Endothelial cell of umbilical vein (primary cell): ENCODE measurements at regions not wholly inside any gene's neighbourhood (a gene's known extent, or its start where the extent isn't known, plus 50 kb on each side); places are given as distances from the start of the nearest gene placed in this dataset.

Experiments
- BruUV-seq: library from RNA; stranded (reverse); fragments of 400-500 nt; replicated peaks from 2 replicates; lab custom pipeline; 2021; lab: Mats Ljungman, UMichigan
- CTCF ChIA-PET: fragments of 300-600, 350-600 bp; sonication (Branson Sonifier 250); formaldehyde crosslinking; loops from one replicate; lab custom pipeline; 2021; ENCODE audit warnings: antibody characterized with exemption, inconsistent platforms; lab: Charles Lee
- POLR2A ChIA-PET: fragments of 300-600, 350-600 bp; sonication (Branson Sonifier 250); formaldehyde crosslinking; loops from one replicate; lab custom pipeline; 2021; ENCODE audit warnings: antibody characterized with exemption, inconsistent platforms; lab: Charles Lee
- DNase-seq: peaks from one replicate; pipeline ENCODE4 v3.0.0-alpha.2; 2011; ENCODE audit warnings: low read depth, low spot score
- FAIRE-seq: peaks from 2 replicates; lab custom pipeline; 2011; peaks lifted over from hg19 to GRCh38; lab: Jason Lieb, UNC
- H2AFZ ChIP-seq: 2 replicates; pipeline ENCODE4 v1.6.0; 2012; ENCODE audit warnings: low read depth, low read length, control low read depth, inconsistent platforms
- H3K27ac ChIP-seq: 2 replicates; pipeline ENCODE4 v1.5.1; 2011; ENCODE audit warnings: low read depth, mild to moderate bottlenecking, control low read depth, low read length, moderate library complexity; ENCODE audit not compliant: insufficient read depth
- H3K27me3 ChIP-seq, 2 experiments: 2 replicates each; pipeline versions ENCODE4 v1.6.0 to v1.6.1; 2011; ENCODE audit warnings: low read length in 2 of 2, mixed read lengths in 1 of 2; ENCODE audit not compliant: control insufficient read depth in 2 of 2, insufficient read depth in 2 of 2
- H3K36me3 ChIP-seq, 2 experiments: 2 replicates in 1 of 2; 3 replicates in 1 of 2; pipeline ENCODE4 v1.5.1; 2011; ENCODE audit warnings: low read length in 2 of 2, mild to moderate bottlenecking in 1 of 2, moderate library complexity in 1 of 2; ENCODE audit not compliant: control insufficient read depth in 2 of 2, insufficient read depth in 2 of 2; ENCODE audit errors: extremely low read depth in 1 of 2
- H3K4me1 ChIP-seq: 3 replicates; pipeline ENCODE4 v1.5.1; 2011; ENCODE audit warnings: mild to moderate bottlenecking, low read length; ENCODE audit not compliant: control insufficient read depth, insufficient read depth; ENCODE audit errors: extremely low read depth
- H3K4me2 ChIP-seq: 2 replicates; pipeline ENCODE4 v1.6.1; 2011; ENCODE audit warnings: low read length, control low read depth, mixed read lengths; ENCODE audit not compliant: insufficient read depth
- H3K4me3 ChIP-seq, 3 experiments: fragments of 200-600 bp in 1 of 3; sonication (generic), shearing (Covaris generic) in 1 of 3; replicated peaks in 1 of 3; 2 replicates each; pipeline ENCODE4 v1.5.1; 2011 to 2016; ENCODE audit warnings: control low read depth in 3 of 3, low read length in 3 of 3, mild to moderate bottlenecking in 2 of 3, inconsistent platforms in 1 of 3, low read depth in 1 of 3, moderate library complexity in 1 of 3; ENCODE audit not compliant: insufficient read depth in 1 of 3
- H3K79me2 ChIP-seq: 2 replicates; pipeline ENCODE4 v1.6.0; 2012; ENCODE audit warnings: low read length, inconsistent platforms; ENCODE audit not compliant: control insufficient read depth, insufficient read depth
- H3K9ac ChIP-seq: replicated peaks from 2 replicates; pipeline ENCODE3; 2011; ENCODE audit warnings: low read length, control low read depth; ENCODE audit not compliant: insufficient read depth; ENCODE audit errors: extremely low read depth
- H3K9me1 ChIP-seq: replicated peaks from 3 replicates; pipeline ENCODE4 v1.6.0; 2011; ENCODE audit warnings: mild to moderate bottlenecking, low read length; ENCODE audit not compliant: control insufficient read depth, insufficient read depth; ENCODE audit errors: extremely low read depth
- H3K9me3 ChIP-seq: replicated peaks from 2 replicates; pipeline ENCODE4 v1.5.1; 2012; ENCODE audit warnings: low read length, inconsistent platforms; ENCODE audit not compliant: control insufficient read depth, insufficient read depth
- H4K20me1 ChIP-seq: replicated peaks from 2 replicates; pipeline ENCODE3; 2011; ENCODE audit warnings: mild to moderate bottlenecking, low read length; ENCODE audit not compliant: control insufficient read depth, insufficient read depth; ENCODE audit errors: extremely low read depth
- EZH2 ChIP-seq: IDR thresholded peaks from 2 replicates; pipeline ENCODE4 v1.6.1; 2012; ENCODE audit warnings: borderline replicate concordance, low read depth, mild to moderate bottlenecking, moderate library complexity, low read length, inconsistent platforms; ENCODE audit not compliant: severe bottlenecking
- FOS ChIP-seq: IDR thresholded peaks from 2 replicates; pipeline ENCODE4 v1.6.1; 2011; ENCODE audit warnings: mild to moderate bottlenecking, low read length, moderate library complexity, borderline replicate concordance; ENCODE audit not compliant: insufficient read depth
- GATA2 ChIP-seq: IDR thresholded peaks from 2 replicates; pipeline ENCODE4 v1.7.0; 2011; ENCODE audit warnings: low read depth, mild to moderate bottlenecking, moderate library complexity, mixed read lengths, low read length; ENCODE audit not compliant: insufficient read length, insufficient read depth
- JUN ChIP-seq: IDR thresholded peaks from 2 replicates; pipeline ENCODE4 v1.6.1; 2011; ENCODE audit warnings: borderline replicate concordance, low read depth; ENCODE audit not compliant: insufficient read length, insufficient read depth
- MYC ChIP-seq: IDR thresholded peaks from one replicate; pipeline ENCODE4 v1.6.1; 2011; ENCODE audit warnings: mild to moderate bottlenecking, low read depth, low read length
- POLR2A ChIP-seq: IDR thresholded peaks from 2 replicates; pipeline ENCODE4 v1.6.1; 2012; ENCODE audit warnings: low read depth, mild to moderate bottlenecking, control low read depth, low read length
- POLR2AphosphoS5 ChIP-seq: IDR thresholded peaks from 2 replicates; pipeline ENCODE4 v1.6.1; 2012; ENCODE audit warnings: low read depth, mild to moderate bottlenecking, control low read depth, low read length, moderate library complexity; ENCODE audit not compliant: insufficient read depth
- dilution Hi-C: fragments of 300-500 bp; cut with MboI; formaldehyde crosslinking; loops from one replicate; pipeline ENCODE4 v1.15.0; 2019; ENCODE audit warnings: low sequenced_read_pairs; ENCODE audit not compliant: extremely low pct_ligation_motif_present
- intact Hi-C: fragments of 100-400 bp; cut with micrococcal nuclease; formaldehyde crosslinking; loops from one replicate; pipeline ENCODE4 v1.10.0; 2022
- TF ChIP-seq, protein P1 (sequence below), 2 donors: IDR thresholded peaks; 1 replicate in 1 of 2; 2 replicates in 1 of 2; pipeline ENCODE4 v1.5.1; 2011; ENCODE audit warnings: low read length in 2 of 2, mild to moderate bottlenecking in 2 of 2, moderate library complexity in 2 of 2, control low read depth in 1 of 2, inconsistent platforms in 1 of 2, low read depth in 1 of 2; ENCODE audit not compliant: insufficient read depth in 1 of 2; ENCODE audit errors: extremely low read depth in 1 of 2
- TF ChIP-seq, protein P2 (sequence below): IDR thresholded peaks from 2 replicates; pipeline ENCODE4 v1.6.1; 2011; ENCODE audit not compliant: insufficient read depth, insufficient read length

DNA sequence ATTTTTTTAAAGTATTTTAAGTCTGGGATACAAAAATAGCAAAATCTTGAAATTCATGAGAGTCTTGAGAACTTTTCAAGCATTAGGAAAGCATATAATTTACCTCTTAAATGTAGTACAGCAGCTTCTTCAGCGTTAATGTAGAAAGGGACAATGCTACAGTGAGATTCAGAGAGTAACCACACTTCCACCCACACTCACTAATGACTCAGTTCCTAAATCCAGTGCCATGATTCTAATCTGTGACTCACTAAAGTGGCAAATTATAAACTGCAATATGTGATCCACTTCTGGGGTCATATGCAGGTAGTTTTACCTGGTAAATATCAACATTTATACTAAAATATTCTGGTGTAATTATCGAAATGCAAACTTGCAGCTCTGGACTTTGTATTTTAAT, 434.5 kb upstream of the TUSC1 start:
- Histone ChIP-seq H3K4me1 (no peaks in the 10 kb centered on the region), H3K36me3 (no peaks in the 10 kb centered on the region), H3K4me2 (no peak overlapping the region), H3K9me3 (no peaks in the 10 kb centered on the region), H4K20me1 (no peaks in the 10 kb centered on the region), H3K9ac (no peak overlapping the region), H3K79me2 (no peaks in the 10 kb centered on the region), H3K27me3 (no peaks in the 10 kb centered on the region), H3K4me3 (no peak overlapping the region), H2AFZ (no peak overlapping the region), H3K9me1 (no peaks in the 10 kb centered on the region), H3K27ac (no peak overlapping the region)
- TF ChIP-seq POLR2A (no peak), POLR2AphosphoS5 (no peak), EZH2 (no peak), GATA2 (no peak), JUN (no peak), MYC (no peak), FOS (no peak)
- TF ChIP-seq, protein P1, sequence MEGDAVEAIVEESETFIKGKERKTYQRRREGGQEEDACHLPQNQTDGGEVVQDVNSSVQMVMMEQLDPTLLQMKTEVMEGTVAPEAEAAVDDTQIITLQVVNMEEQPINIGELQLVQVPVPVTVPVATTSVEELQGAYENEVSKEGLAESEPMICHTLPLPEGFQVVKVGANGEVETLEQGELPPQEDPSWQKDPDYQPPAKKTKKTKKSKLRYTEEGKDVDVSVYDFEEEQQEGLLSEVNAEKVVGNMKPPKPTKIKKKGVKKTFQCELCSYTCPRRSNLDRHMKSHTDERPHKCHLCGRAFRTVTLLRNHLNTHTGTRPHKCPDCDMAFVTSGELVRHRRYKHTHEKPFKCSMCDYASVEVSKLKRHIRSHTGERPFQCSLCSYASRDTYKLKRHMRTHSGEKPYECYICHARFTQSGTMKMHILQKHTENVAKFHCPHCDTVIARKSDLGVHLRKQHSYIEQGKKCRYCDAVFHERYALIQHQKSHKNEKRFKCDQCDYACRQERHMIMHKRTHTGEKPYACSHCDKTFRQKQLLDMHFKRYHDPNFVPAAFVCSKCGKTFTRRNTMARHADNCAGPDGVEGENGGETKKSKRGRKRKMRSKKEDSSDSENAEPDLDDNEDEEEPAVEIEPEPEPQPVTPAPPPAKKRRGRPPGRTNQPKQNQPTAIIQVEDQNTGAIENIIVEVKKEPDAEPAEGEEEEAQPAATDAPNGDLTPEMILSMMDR (IDR thresholded peaks at IDR 0.05; ENCODE audit: extremely low read depth in 1 of 2, insufficient read depth in 1 of 2, low read depth in 1 of 2, low read length in 2 of 2) = no peak
- TF ChIP-seq, protein P2, sequence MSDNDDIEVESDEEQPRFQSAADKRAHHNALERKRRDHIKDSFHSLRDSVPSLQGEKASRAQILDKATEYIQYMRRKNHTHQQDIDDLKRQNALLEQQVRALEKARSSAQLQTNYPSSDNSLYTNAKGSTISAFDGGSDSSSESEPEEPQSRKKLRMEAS = no peak
- CTCF ChIA-PET = no interaction called here
- dilution Hi-C loops = no loop called here
- no peak for FAIRE-seq
- intact Hi-C loops = no loop called here
- POLR2A ChIA-PET = no interaction called here
- no TSS peak for BruUV-seq
- DNase-seq = no peak
